Body of pancreas (tissue), 4 donors: ENCODE measurements at regions not wholly inside any gene's neighbourhood (a gene's known extent, or its start where the extent isn't known, plus 50 kb on each side); places are given as distances from the start of the nearest gene placed in this dataset.

Experiments used
- POLR2A ChIP-seq, 3 donors: fragments of 450-650 bp; IDR thresholded peaks; one replicate each; pipeline ENCODE4 v1.6.1; 2016; ENCODE audit warnings: antibody characterized with exemption in 3 of 3, mild to moderate bottlenecking in 2 of 3
- TF ChIP-seq, protein P1 (sequence below), 7 experiments: fragments of 450-650 bp in 4 of 7; fragments of 200-600 bp in 3 of 7; sonication (generic) in 3 of 7; IDR thresholded peaks; one replicate each; pipeline ENCODE4 v1.5.1; 2016 to 2019; ENCODE audit warnings: antibody characterized with exemption in 7 of 7

GRCh38 chr12:93031028-93031427 lies 101.9 kb upstream of the EEA1 start:
- TF ChIP-seq, protein P1, sequence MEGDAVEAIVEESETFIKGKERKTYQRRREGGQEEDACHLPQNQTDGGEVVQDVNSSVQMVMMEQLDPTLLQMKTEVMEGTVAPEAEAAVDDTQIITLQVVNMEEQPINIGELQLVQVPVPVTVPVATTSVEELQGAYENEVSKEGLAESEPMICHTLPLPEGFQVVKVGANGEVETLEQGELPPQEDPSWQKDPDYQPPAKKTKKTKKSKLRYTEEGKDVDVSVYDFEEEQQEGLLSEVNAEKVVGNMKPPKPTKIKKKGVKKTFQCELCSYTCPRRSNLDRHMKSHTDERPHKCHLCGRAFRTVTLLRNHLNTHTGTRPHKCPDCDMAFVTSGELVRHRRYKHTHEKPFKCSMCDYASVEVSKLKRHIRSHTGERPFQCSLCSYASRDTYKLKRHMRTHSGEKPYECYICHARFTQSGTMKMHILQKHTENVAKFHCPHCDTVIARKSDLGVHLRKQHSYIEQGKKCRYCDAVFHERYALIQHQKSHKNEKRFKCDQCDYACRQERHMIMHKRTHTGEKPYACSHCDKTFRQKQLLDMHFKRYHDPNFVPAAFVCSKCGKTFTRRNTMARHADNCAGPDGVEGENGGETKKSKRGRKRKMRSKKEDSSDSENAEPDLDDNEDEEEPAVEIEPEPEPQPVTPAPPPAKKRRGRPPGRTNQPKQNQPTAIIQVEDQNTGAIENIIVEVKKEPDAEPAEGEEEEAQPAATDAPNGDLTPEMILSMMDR (IDR thresholded peaks at IDR 0.05) = no peak
- no peak for TF ChIP-seq POLR2A (IDR thresholded peaks at IDR 0.05)
